HG03135 (cell line): ENCODE measurements at regions not wholly inside any gene's neighbourhood (a gene's known extent, or its start where the extent isn't known, plus 50 kb on each side); places are given as distances from the start of the nearest gene placed in this dataset.

ENCODE experiments used
- ATAC-seq: cut with Tn5 transposase; IDR thresholded peaks from one replicate; pipeline ENCODE4 v1.9.1; 2021; ENCODE audit warnings: mild to moderate bottlenecking, moderate library complexity; ENCODE audit not compliant: unreplicated experiment

GRCh38 chr4:1512738-1513660 is 106.8 kb upstream of the NKX1-1 start:
- ATAC-seq = no peak

- ATAC-seq = no peak
These were observed 106.0 kb upstream of the NKX1-1 start for GRCh38 chr4:1512051-1512737.

GRCh38 chr4:1511441-1512041 is 105.3 kb upstream of the NKX1-1 start:
- ATAC-seq = no peak

GRCh38 chr4:1510931-1511330 is 104.7 kb upstream of the NKX1-1 start:
- ATAC-seq = no peak

- no peak for ATAC-seq
These were observed 103.1 kb upstream of the NKX1-1 start for GRCh38 chr4:1509366-1509765.

- no peak for ATAC-seq
These were observed 102.2 kb upstream of the NKX1-1 start for GRCh38 chr4:1508161-1509160.

- no peak for ATAC-seq
These were observed 100.9 kb upstream of the NKX1-1 start for GRCh38 chr4:1506956-1507721.

GRCh38 chr4:1505511-1506460 is 99.5 kb upstream of the NKX1-1 start:
- ATAC-seq = no peak

- ATAC-seq = no peak
These were observed 98.6 kb upstream of the NKX1-1 start for GRCh38 chr4:1504595-1505500.

GRCh38 chr4:1503583-1504471 is 97.6 kb upstream of the NKX1-1 start:
- ATAC-seq = no peak

GRCh38 chr4:1502976-1503375 is 96.7 kb upstream of the NKX1-1 start:
- ATAC-seq = no peak

- ATAC-seq = no peak
These were observed 96.3 kb upstream of the NKX1-1 start for GRCh38 chr4:1502501-1502886.

- ATAC-seq = no peak
These were observed 95.7 kb upstream of the NKX1-1 start for GRCh38 chr4:1501754-1502500.

GRCh38 chr4:1500966-1501753 is 94.9 kb upstream of the NKX1-1 start:
- no peak for ATAC-seq
